ENCODE measurements at regions not wholly inside any gene's neighbourhood (a gene's known extent, or its start where the extent isn't known, plus 50 kb on each side); places are given as distances from the start of the nearest gene placed in this dataset.

DNA sequence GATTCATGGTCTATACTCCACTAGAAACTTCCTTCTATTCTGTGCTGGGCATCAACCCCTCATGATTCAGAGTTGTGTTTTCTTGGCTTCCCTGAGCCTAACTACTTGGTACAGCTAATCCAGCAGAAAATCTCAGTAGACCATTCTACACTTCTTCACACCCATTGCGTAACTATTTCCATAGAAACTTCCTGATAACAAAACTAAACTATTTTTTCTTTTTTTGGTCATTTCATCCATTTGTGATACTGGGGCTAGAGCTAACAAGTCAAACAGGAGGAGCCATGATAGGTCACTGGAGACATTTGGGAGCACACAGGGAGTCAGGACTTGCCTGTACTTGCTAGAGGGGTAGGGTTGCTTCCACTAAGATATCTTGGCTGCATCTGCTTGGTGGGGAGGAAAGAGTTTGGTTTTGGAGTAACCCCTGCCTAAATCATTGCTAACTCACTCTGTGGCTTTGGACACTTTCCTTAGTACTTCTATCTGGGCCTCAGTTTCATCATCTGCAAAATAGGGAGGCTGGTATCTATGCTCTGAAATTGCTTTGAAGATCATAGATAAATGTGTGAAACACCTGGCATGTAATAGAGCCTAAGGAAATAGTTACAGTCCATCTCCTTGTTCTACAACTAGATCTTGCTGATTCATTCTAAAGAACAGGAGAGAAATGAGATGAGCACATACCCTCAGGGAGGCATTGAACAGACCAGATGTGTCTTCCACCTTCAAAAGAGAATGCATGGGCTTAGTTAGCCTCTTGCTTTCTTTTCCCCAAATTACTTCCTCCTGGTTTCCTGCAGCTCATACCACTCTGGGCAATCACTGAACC, 127.9 kb upstream of the ADGRF1 start:
- TF ChIP-seq, protein P1, sequence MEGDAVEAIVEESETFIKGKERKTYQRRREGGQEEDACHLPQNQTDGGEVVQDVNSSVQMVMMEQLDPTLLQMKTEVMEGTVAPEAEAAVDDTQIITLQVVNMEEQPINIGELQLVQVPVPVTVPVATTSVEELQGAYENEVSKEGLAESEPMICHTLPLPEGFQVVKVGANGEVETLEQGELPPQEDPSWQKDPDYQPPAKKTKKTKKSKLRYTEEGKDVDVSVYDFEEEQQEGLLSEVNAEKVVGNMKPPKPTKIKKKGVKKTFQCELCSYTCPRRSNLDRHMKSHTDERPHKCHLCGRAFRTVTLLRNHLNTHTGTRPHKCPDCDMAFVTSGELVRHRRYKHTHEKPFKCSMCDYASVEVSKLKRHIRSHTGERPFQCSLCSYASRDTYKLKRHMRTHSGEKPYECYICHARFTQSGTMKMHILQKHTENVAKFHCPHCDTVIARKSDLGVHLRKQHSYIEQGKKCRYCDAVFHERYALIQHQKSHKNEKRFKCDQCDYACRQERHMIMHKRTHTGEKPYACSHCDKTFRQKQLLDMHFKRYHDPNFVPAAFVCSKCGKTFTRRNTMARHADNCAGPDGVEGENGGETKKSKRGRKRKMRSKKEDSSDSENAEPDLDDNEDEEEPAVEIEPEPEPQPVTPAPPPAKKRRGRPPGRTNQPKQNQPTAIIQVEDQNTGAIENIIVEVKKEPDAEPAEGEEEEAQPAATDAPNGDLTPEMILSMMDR (IDR thresholded peaks at IDR 0.05; ENCODE audit: unreplicated experiment), result no peak
- no peak overlapping the region for H3K27ac Mint-ChIP-seq
- peaks cover 13% of the 10 kb centered on the region for H3K9me3 Mint-ChIP-seq
- H3K36me3 Mint-ChIP-seq, result no peaks in the 10 kb centered on the region
- DNase-seq (ENCODE audit: low spot score in 2 of 2, unreplicated experiment in 2 of 2), result no peak
- H3K4me3 Mint-ChIP-seq, result no peak overlapping the region
- no peaks in the 10 kb centered on the region for H3K27me3 Mint-ChIP-seq (ENCODE audit: low read depth)
- peaks cover 13% of the 10 kb centered on the region for H3K4me1 Mint-ChIP-seq

DNA sequence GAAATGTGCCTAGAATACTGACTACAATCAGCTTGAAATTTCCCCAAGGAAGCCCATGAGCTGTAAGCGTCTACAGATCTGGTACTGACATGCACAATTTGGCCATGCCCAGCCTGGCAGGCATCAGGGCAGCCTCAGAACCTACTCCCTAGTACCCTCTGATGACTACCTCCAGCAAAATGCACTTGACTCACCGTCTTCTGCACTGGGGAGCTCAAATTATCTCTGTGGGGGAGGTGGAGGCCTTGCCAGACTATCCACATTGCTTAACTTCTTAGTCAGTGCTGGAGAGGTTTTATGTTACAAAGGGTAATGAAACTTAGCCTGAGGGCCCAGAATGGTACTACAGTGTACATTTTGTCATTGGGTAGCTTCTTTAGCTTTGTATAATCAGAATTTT, 126.0 kb upstream of the ADGRF1 start:
- no peaks in the 10 kb centered on the region for H3K27me3 Mint-ChIP-seq (ENCODE audit: low read depth)
- H3K27ac Mint-ChIP-seq, result peak overlapping the region; percentile 15
- H3K9me3 Mint-ChIP-seq, result peaks cover 19% of the 10 kb centered on the region
- no peak for DNase-seq (ENCODE audit: low spot score in 2 of 2, unreplicated experiment in 2 of 2)
- no peaks in the 10 kb centered on the region for H3K36me3 Mint-ChIP-seq
- H3K4me3 Mint-ChIP-seq, result no peak overlapping the region
- TF ChIP-seq, protein P1 (IDR thresholded peaks at IDR 0.05; ENCODE audit: unreplicated experiment), result no peak
- peaks cover 13% of the 10 kb centered on the region for H3K4me1 Mint-ChIP-seq

DNA sequence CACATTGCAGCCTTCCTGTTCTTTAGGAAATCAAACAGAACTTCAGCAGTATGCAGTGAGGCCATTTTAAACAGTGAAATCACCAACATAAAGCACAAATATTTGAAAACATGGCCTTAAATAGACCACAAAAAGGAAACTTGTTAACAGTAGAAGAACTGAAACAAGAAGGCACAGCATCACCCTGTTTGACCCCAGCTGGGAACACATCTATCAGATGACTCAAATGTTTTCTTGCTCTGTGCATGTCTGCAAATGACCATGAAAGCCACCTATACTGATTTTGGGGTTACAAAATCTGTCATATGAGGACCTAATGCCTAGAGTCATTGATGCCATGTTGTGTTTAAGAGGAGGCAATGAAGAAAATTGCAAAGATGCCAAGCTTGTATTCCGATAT, 123.8 kb upstream of the ADGRF1 start:
- H3K27me3 Mint-ChIP-seq (ENCODE audit: low read depth), result no peaks in the 10 kb centered on the region
- peaks cover 13% of the 10 kb centered on the region for H3K4me1 Mint-ChIP-seq
- H3K9me3 Mint-ChIP-seq, result peaks cover 15% of the 10 kb centered on the region
- TF ChIP-seq, protein P1 (IDR thresholded peaks at IDR 0.05; ENCODE audit: unreplicated experiment), result no peak
- H3K4me3 Mint-ChIP-seq, result no peak overlapping the region
- no peak overlapping the region for H3K27ac Mint-ChIP-seq
- no peaks in the 10 kb centered on the region for H3K36me3 Mint-ChIP-seq
- DNase-seq (ENCODE audit: low spot score in 2 of 2, unreplicated experiment in 2 of 2), result no peak

DNA sequence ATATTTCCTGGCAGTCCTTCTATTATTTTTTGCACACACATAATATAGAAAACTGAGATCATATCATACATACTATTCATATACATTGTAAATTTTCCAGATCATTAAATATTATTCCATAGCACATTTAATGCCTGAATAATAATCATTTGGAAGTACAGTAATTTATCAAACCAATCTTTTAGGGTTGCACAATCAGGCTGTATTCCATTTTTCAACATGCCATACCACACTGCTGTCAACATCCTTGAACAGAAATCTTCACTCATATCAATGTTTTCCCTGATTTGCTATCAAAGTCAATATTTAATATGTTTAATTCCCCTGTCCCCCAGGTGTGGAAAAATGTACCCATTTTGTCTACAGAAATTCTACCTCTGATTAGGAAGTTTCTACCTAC, 122.7 kb upstream of the ADGRF1 start:
- H3K4me3 Mint-ChIP-seq, result no peak overlapping the region
- TF ChIP-seq, protein P1 (IDR thresholded peaks at IDR 0.05; ENCODE audit: unreplicated experiment), result no peak
- peaks cover 13% of the 10 kb centered on the region for H3K4me1 Mint-ChIP-seq
- H3K27ac Mint-ChIP-seq, result no peak overlapping the region
- H3K36me3 Mint-ChIP-seq, result no peaks in the 10 kb centered on the region
- H3K9me3 Mint-ChIP-seq, result peaks cover 12% of the 10 kb centered on the region
- no peaks in the 10 kb centered on the region for H3K27me3 Mint-ChIP-seq (ENCODE audit: low read depth)
- no peak for DNase-seq (ENCODE audit: low spot score in 2 of 2, unreplicated experiment in 2 of 2)

DNA sequence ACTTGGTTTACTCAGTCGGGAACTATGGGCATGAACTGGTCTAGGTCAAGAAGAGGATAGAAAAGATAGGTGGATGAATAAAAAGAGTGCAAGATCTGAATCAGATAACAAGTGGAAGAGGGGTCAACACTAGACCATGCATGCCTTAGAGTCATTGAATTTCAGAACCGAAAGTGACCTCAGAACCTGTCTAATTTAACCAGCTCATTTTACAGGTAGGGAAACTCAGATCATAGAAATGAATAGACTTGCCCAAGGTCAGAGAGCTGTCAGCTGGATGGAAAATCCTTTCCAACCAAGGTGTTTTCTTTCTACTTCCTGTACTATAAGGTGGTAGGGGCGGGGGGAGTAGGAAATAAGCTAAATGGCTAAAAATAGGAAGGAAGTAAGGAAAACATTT, 121.4 kb upstream of the ADGRF1 start:
- Mint-ChIP-seq H3K9me3 (peaks cover 6% of the 10 kb centered on the region), H3K27me3 (ENCODE audit: low read depth) (no peaks in the 10 kb centered on the region), H3K36me3 (no peaks in the 10 kb centered on the region), H3K27ac (no peak overlapping the region), H3K4me1 (peaks cover 11% of the 10 kb centered on the region), H3K4me3 (no peak overlapping the region)
- DNase-seq (ENCODE audit: low spot score in 2 of 2, unreplicated experiment in 2 of 2), result no peak
- TF ChIP-seq, protein P1 (IDR thresholded peaks at IDR 0.05; ENCODE audit: unreplicated experiment), result no peak

Data from mesothelial cell of epicardium (in vitro differentiated cells).